GM19397 (cell line): ENCODE measurements at regions not wholly inside any gene's neighbourhood (a gene's known extent, or its start where the extent isn't known, plus 50 kb on each side); places are given as distances from the start of the nearest gene placed in this dataset.
"Not testable (repeated sequence)": the region's sequence is repeated elsewhere in the genome, so short reads cannot be mapped to it uniquely, and the experiment has no call there.

Experiments
- ATAC-seq: cut with Tn5 transposase; IDR thresholded peaks from one replicate; pipeline ENCODE4 v1.9.1; 2021; ENCODE audit warnings: mild to moderate bottlenecking, moderate library complexity; ENCODE audit not compliant: unreplicated experiment

GRCh38 chr17:64785011-64785421, 122.9 kb upstream of the SMURF2 start:
- no peak for ATAC-seq

GRCh38 chr17:64784353-64785010, 122.4 kb upstream of the SMURF2 start:
- ATAC-seq: no peak

GRCh38 chr17:64783556-64784352, 121.6 kb upstream of the SMURF2 start:
- ATAC-seq: no peak

GRCh38 chr17:64783031-64783461, 120.9 kb upstream of the SMURF2 start:
- ATAC-seq: no peak

GRCh38 chr17:64781810-64782555, 119.9 kb upstream of the SMURF2 start:
- ATAC-seq: no peak

- ATAC-seq: no peak
Observed at GRCh38 chr17:64781014-64781756, 119.1 kb upstream of the SMURF2 start.

- ATAC-seq: no peak
Observed at GRCh38 chr17:64780096-64781013, 118.2 kb upstream of the SMURF2 start.

GRCh38 chr17:64779376-64780095, 117.4 kb upstream of the SMURF2 start:
- no peak for ATAC-seq

- not testable (repeated sequence) for ATAC-seq
Observed at GRCh38 chr17:64779098-64779375, 116.9 kb upstream of the SMURF2 start.

- ATAC-seq: no peak
Observed at GRCh38 chr17:64778240-64779097, 116.4 kb upstream of the SMURF2 start.

- ATAC-seq: no peak
Observed at GRCh38 chr17:64777415-64778239, 115.5 kb upstream of the SMURF2 start.

GRCh38 chr17:64776720-64777414, 114.8 kb upstream of the SMURF2 start:
- peak; percentile 55 for ATAC-seq

- ATAC-seq: no peak
Observed at GRCh38 chr17:64775701-64776570, 113.8 kb upstream of the SMURF2 start.

- no peak for ATAC-seq
Observed at GRCh38 chr17:64774888-64775540, 112.9 kb upstream of the SMURF2 start.
